Smooth muscle cell (in vitro differentiated cells): ENCODE measurements at regions not wholly inside any gene's neighbourhood (a gene's known extent, or its start where the extent isn't known, plus 50 kb on each side); places are given as distances from the start of the nearest gene placed in this dataset.

Experiments used
- DNase-seq: peaks from one replicate; lab custom pipeline; 2025; ENCODE audit not compliant: unreplicated experiment; lab: John Stamatoyannopoulos, UW
- H2AFZ ChIP-seq: fragments of 200-600 bp; sonication (generic); 2 replicates; pipeline ENCODE4 v1.6.0; 2016; ENCODE audit warnings: antibody characterized with exemption, low read depth, mild to moderate bottlenecking
- H3F3A ChIP-seq: fragments of 200-600 bp; sonication (generic); 2 replicates; pipeline ENCODE4 v1.6.0; 2017; ENCODE audit warnings: antibody characterized with exemption, low read depth
- H3K27ac ChIP-seq: fragments of 200-600 bp; sonication (generic); 2 replicates; pipeline ENCODE4 v1.5.1; 2016; ENCODE audit warnings: low read depth, mild to moderate bottlenecking
- H3K27me3 ChIP-seq: fragments of 200-600 bp; sonication (generic); 2 replicates; pipeline ENCODE4 v1.6.1; 2016; ENCODE audit warnings: low read depth, mild to moderate bottlenecking
- H3K36me3 ChIP-seq: fragments of 200-600 bp; sonication (generic); 2 replicates; pipeline ENCODE4 v1.5.1; 2016; ENCODE audit warnings: low read depth
- H3K4me1 ChIP-seq: fragments of 200-600 bp; sonication (generic); 2 replicates; pipeline ENCODE4 v1.5.1; 2016; ENCODE audit warnings: low read depth
- H3K4me2 ChIP-seq: fragments of 200-600 bp; sonication (generic); 2 replicates; pipeline ENCODE4 v1.6.0; 2016; ENCODE audit warnings: mild to moderate bottlenecking
- H3K4me3 ChIP-seq: fragments of 200-600 bp; sonication (generic); 2 replicates; pipeline ENCODE4 v1.5.1; 2016; ENCODE audit warnings: mild to moderate bottlenecking
- H3K79me2 ChIP-seq: fragments of 200-600 bp; sonication (generic); 2 replicates; pipeline ENCODE4 v1.6.0; 2016; ENCODE audit warnings: low read depth, mild to moderate bottlenecking
- H3K9ac ChIP-seq: fragments of 200-600 bp; sonication (generic); 2 replicates; pipeline ENCODE4 v1.6.0; 2016; ENCODE audit warnings: low read depth
- H3K9me3 ChIP-seq: fragments of 200-600 bp; sonication (generic); replicated peaks from 2 replicates; pipeline ENCODE4 v1.5.1; 2016; ENCODE audit warnings: low read depth
- H4K20me1 ChIP-seq: fragments of 200-600 bp; sonication (generic); 2 replicates; pipeline ENCODE4 v1.6.0; 2016; ENCODE audit warnings: low read depth
- CTCF ChIP-seq: fragments of 200-600 bp; sonication (generic); IDR thresholded peaks from 2 replicates; pipeline ENCODE4 v1.5.1; 2017; ENCODE audit warnings: borderline replicate concordance, mild to moderate bottlenecking, antibody characterized with exemption; ENCODE audit not compliant: insufficient read depth, poor library complexity, severe bottlenecking
- WGBS: methylation state at CpG from one replicate; pipeline ENCODE4 v1.1.7; 2016; ENCODE audit warnings: low lambda C conversion rate; 5-methylcytosine and 5-hydroxymethylcytosine counted together

GRCh38 chr3:61414456-61414855 is 146.9 kb upstream of the PTPRG start:
- no peak for TF ChIP-seq CTCF
- Histone ChIP-seq H3K9ac (no peak overlapping the region), H3K27me3 (no peaks in the 10 kb centered on the region), H4K20me1 (no peaks in the 10 kb centered on the region), H3K9me3 (no peaks in the 10 kb centered on the region), H3K4me2 (no peak overlapping the region), H3F3A (no peaks in the 10 kb centered on the region), H3K36me3 (no peaks in the 10 kb centered on the region), H3K27ac (no peak overlapping the region), H3K4me3 (no peak overlapping the region), H3K79me2 (no peaks in the 10 kb centered on the region), H2AFZ (no peak overlapping the region), H3K4me1 (no peaks in the 10 kb centered on the region)
- DNase-seq = no peak
- WGBS = 89% methylated on average over 4 of the region's 4 CpGs

GRCh38 chr3:61415201-61415600 is 146.2 kb upstream of the PTPRG start:
- H3K27me3 ChIP-seq = no peaks in the 10 kb centered on the region
- H3K27ac ChIP-seq = no peak overlapping the region
- H3K79me2 ChIP-seq = no peaks in the 10 kb centered on the region
- no peaks in the 10 kb centered on the region for H3K9me3 ChIP-seq
- H3K4me1 ChIP-seq = no peaks in the 10 kb centered on the region
- 81% methylated on average over 2 of the region's 2 CpGs for WGBS
- no peak overlapping the region for H3K9ac ChIP-seq
- H4K20me1 ChIP-seq = no peaks in the 10 kb centered on the region
- no peak for DNase-seq
- TF ChIP-seq CTCF = no peak
- H3K4me3 ChIP-seq = no peak overlapping the region
- H3F3A ChIP-seq = no peaks in the 10 kb centered on the region
- H3K36me3 ChIP-seq = no peaks in the 10 kb centered on the region
- H2AFZ ChIP-seq = no peak overlapping the region
- no peak overlapping the region for H3K4me2 ChIP-seq

- Histone ChIP-seq H3K9ac (no peak overlapping the region), H4K20me1 (no peaks in the 10 kb centered on the region), H3F3A (no peaks in the 10 kb centered on the region), H3K79me2 (no peaks in the 10 kb centered on the region), H3K27me3 (no peaks in the 10 kb centered on the region), H3K4me2 (no peak overlapping the region), H3K9me3 (no peaks in the 10 kb centered on the region), H3K4me3 (no peak overlapping the region), H3K36me3 (no peaks in the 10 kb centered on the region), H3K27ac (no peak overlapping the region), H2AFZ (no peak overlapping the region), H3K4me1 (no peaks in the 10 kb centered on the region)
- no peak for TF ChIP-seq CTCF
- DNase-seq = no peak
- WGBS = 93% methylated on average over 1 of the region's 1 CpG
Measured at GRCh38 chr3:61416618-61417017, 144.8 kb upstream of the PTPRG start.

GRCh38 chr3:61417352-61417751 is 144.0 kb upstream of the PTPRG start:
- Histone ChIP-seq H2AFZ (no peak overlapping the region), H3K27ac (no peak overlapping the region), H4K20me1 (no peaks in the 10 kb centered on the region), H3K4me1 (no peaks in the 10 kb centered on the region), H3K4me2 (no peak overlapping the region), H3K27me3 (no peaks in the 10 kb centered on the region), H3K9ac (no peak overlapping the region), H3K79me2 (no peaks in the 10 kb centered on the region), H3K4me3 (no peak overlapping the region), H3K36me3 (no peaks in the 10 kb centered on the region), H3F3A (no peaks in the 10 kb centered on the region), H3K9me3 (no peaks in the 10 kb centered on the region)
- no peak for TF ChIP-seq CTCF
- no peak for DNase-seq
- WGBS = 96% methylated on average over 2 of the region's 2 CpGs
